Ishikawa (cell line): ENCODE measurements at regions not wholly inside any gene's neighbourhood (a gene's known extent, or its start where the extent isn't known, plus 50 kb on each side); places are given as distances from the start of the nearest gene placed in this dataset.

ENCODE experiments used
- CEBPB ChIP-seq: IDR thresholded peaks from 2 replicates; pipeline ENCODE4 v1.6.1; 2012
- CREB1 ChIP-seq: IDR thresholded peaks from 2 replicates; pipeline ENCODE4 v1.6.1; 2012; ENCODE audit warnings: low read depth
- MAX ChIP-seq: IDR thresholded peaks from 2 replicates; pipeline ENCODE4 v1.6.1; 2012
- RAD21 ChIP-seq: IDR thresholded peaks from 2 replicates; pipeline ENCODE4 v1.6.1; 2012; ENCODE audit warnings: low read depth
- TAF1 ChIP-seq: IDR thresholded peaks from 2 replicates; pipeline ENCODE4 v1.6.1; 2012; ENCODE audit warnings: low read depth, mild to moderate bottlenecking
- TCF12 ChIP-seq: IDR thresholded peaks from 2 replicates; pipeline ENCODE4 v1.6.1; 2012; ENCODE audit warnings: low read depth
- TEAD4 ChIP-seq: IDR thresholded peaks from 2 replicates; pipeline ENCODE4 v1.6.1; 2012
- ZBTB7A ChIP-seq: IDR thresholded peaks from 2 replicates; pipeline ENCODE4 v1.6.1; 2012; ENCODE audit warnings: low read depth

- no peak for TF ChIP-seq TEAD4
- TF ChIP-seq TAF1 = no peak
- TF ChIP-seq RAD21 = no peak
- TF ChIP-seq CEBPB = no peak
- TF ChIP-seq TCF12 = no peak
- TF ChIP-seq CREB1 = no peak
- no peak for TF ChIP-seq ZBTB7A
- TF ChIP-seq MAX = no peak
These were observed 229.3 kb upstream of the PTBP2 start for GRCh38 chr1:96492236-96492635.
